Myocyte (in vitro differentiated cells): ENCODE measurements at regions not wholly inside any gene's neighbourhood (a gene's known extent, or its start where the extent isn't known, plus 50 kb on each side); places are given as distances from the start of the nearest gene placed in this dataset.
"Not testable (repeated sequence)": the region's sequence is repeated elsewhere in the genome, so short reads cannot be mapped to it uniquely, and the experiment has no call there.

Experiments
- DNase-seq: peaks from one replicate; pipeline ENCODE4 v3.0.0-alpha.2; 2012; ENCODE audit warnings: low read depth

DNA sequence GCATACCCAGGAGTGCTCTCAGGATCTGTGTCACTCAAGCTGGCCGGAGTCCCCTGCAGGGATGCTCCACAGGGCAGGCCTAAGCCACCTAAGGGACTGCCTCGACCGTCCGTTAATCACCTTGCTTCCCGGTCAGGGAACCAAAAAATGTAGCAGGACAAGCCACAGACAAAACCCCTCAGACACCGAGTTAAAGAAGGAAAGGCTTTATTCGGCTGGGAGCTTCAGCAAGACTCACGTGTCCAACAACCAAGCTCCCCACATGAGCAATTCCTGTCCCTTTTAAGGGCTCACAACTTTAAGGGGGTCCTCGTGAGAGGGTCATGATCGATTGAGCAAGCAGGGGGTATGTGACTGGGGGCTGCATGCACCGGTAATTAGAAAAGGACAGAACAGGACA, 72.1 kb upstream of the GMDS start:
- DNase-seq: not testable (repeated sequence)

GRCh38 chr6:2314641-2315040, 69.2 kb upstream of the GMDS start:
- no peak for DNase-seq

- DNase-seq: no peak
Observed at GRCh38 chr6:2310042-2310441, 64.6 kb upstream of the GMDS start.

GRCh38 chr6:2309122-2309521, 63.7 kb upstream of the GMDS start:
- no peak for DNase-seq

DNA sequence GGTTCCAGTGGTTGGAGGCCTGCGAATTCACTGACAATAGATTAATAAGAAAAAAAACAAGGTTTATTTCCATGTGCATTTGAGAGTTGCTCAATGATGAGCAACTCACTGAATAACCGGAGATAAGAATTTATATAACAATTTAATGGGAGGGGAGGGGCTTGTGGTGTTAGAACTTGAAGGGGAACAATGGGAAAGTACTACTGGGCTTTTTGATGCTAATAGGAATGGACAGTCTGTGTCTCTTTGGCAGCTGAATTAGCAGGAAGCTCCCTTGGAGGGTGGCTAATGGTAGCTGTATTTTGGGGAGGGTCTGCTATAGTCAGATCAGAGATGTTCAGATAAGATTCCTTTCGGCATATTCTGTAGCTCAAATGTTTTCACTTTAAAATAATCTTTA, 62.4 kb upstream of the GMDS start:
- no peak for DNase-seq

DNA sequence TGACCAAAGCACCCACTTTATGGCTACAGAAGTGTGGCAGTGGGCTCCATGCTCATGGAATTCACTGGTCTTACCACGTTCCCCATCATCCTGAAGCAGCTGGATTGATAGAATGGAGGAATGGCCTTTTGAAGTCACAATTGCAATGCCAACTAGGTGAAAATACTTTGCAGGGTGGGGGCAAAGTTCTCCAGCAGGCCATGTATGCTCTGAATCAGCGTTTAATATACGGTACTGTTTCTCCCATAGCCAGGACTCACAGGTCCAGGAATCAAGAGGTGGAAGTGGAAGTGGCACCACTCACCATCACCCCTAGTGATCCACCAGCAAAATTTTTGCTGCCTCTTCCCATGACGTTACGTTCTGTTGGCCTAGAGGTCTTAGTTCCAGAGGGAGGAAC, 60.5 kb upstream of the GMDS start:
- no peak for DNase-seq

DNA sequence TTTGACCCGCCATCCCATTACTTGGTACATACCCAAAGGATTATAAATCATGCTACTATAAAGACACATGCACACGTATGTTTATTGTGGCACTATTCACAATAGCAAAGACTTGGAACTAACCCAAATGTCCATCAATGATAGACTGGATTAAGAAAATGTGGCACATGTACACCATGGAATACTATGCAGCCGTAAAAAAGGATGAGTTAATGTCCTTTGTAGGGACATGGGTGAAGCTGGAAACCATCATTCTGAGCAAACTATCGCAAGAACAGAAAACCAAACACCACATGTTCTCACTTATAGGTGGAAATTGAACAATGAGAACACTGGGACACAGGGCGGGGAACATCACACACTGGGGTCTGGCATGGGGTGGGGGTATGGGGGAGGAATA, 57.1 kb upstream of the GMDS start:
- not testable (repeated sequence) for DNase-seq

- DNase-seq: no peak
Observed at GRCh38 chr6:2296781-2297180, 51.4 kb upstream of the GMDS start.
